ENCODE measurements at regions not wholly inside any gene's neighbourhood (a gene's known extent, or its start where the extent isn't known, plus 50 kb on each side); places are given as distances from the start of the nearest gene placed in this dataset.

GRCh38 chr2:34349527-34349926 is 750.4 kb upstream of the FAM98A start:
- no peaks in the 10 kb centered on the region for H3F3A ChIP-seq (ENCODE audit: low read depth)

GRCh38 chr2:34345030-34345429 is 745.9 kb upstream of the FAM98A start:
- H3K79me2 ChIP-seq (ENCODE audit: insufficient read depth, low read length), result no peaks in the 10 kb centered on the region
- H3K4me3 ChIP-seq (ENCODE audit: low read length, poor library complexity, severe bottlenecking), result no peak overlapping the region
- no peaks in the 10 kb centered on the region for H4K20me1 ChIP-seq (ENCODE audit: insufficient read depth, low read length, poor library complexity, severe bottlenecking)
- H2AFZ ChIP-seq (ENCODE audit: low read length), result no peak overlapping the region
- no peaks in the 10 kb centered on the region for H3F3A ChIP-seq (ENCODE audit: low read depth)
- H3K9me2 ChIP-seq (replicated peaks; ENCODE audit: low read depth, low read length), result no peaks in the 10 kb centered on the region
- no peaks in the 10 kb centered on the region for H3K4me1 ChIP-seq (ENCODE audit: insufficient read depth, low read length, poor library complexity, severe bottlenecking)
- no peaks in the 10 kb centered on the region for H3K36me3 ChIP-seq (ENCODE audit: insufficient read depth, low read length)
- no peak overlapping the region for H3K4me2 ChIP-seq (ENCODE audit: low read depth, low read length, poor library complexity, severe bottlenecking)
- no peak overlapping the region for H3K9ac ChIP-seq (ENCODE audit: low read depth, low read length, poor library complexity, severe bottlenecking)
- TF ChIP-seq CTCF (conservative IDR thresholded peaks at IDR 0.05; ENCODE audit: low read length) (no peak), EZH2phosphoT487 (IDR thresholded peaks at IDR 0.05; ENCODE audit: borderline replicate concordance) (no peak)
- no peaks in the 10 kb centered on the region for H3K9me3 ChIP-seq (ENCODE audit: insufficient read depth, low read depth, low read length)
- no peaks in the 10 kb centered on the region for H3K27me3 ChIP-seq (ENCODE audit: insufficient read depth, low read length, poor library complexity, severe bottlenecking)

More at GRCh38 chr2:34349527-34349926, 750.4 kb upstream of the FAM98A start:
- H3K4me2 ChIP-seq (ENCODE audit: low read depth, low read length, poor library complexity, severe bottlenecking), result no peak overlapping the region
- H3K36me3 ChIP-seq (ENCODE audit: insufficient read depth, low read length), result no peaks in the 10 kb centered on the region
- no peak overlapping the region for H3K9ac ChIP-seq (ENCODE audit: low read depth, low read length, poor library complexity, severe bottlenecking)
- no peaks in the 10 kb centered on the region for H3K27me3 ChIP-seq (ENCODE audit: insufficient read depth, low read length, poor library complexity, severe bottlenecking)
- no peak overlapping the region for H3K4me3 ChIP-seq (ENCODE audit: low read length, poor library complexity, severe bottlenecking)
- no peak for TF ChIP-seq EZH2phosphoT487 (IDR thresholded peaks at IDR 0.05; ENCODE audit: borderline replicate concordance)
- H3K9me3 ChIP-seq (ENCODE audit: insufficient read depth, low read depth, low read length), result no peaks in the 10 kb centered on the region
- no peaks in the 10 kb centered on the region for H3K9me2 ChIP-seq (replicated peaks; ENCODE audit: low read depth, low read length)
- H2AFZ ChIP-seq (ENCODE audit: low read length), result no peak overlapping the region
- no peaks in the 10 kb centered on the region for H3K4me1 ChIP-seq (ENCODE audit: insufficient read depth, low read length, poor library complexity, severe bottlenecking)
- no peaks in the 10 kb centered on the region for H4K20me1 ChIP-seq (ENCODE audit: insufficient read depth, low read length, poor library complexity, severe bottlenecking)
- H3K79me2 ChIP-seq (ENCODE audit: insufficient read depth, low read length), result no peaks in the 10 kb centered on the region

- H3K4me2 ChIP-seq (ENCODE audit: low read depth, low read length, poor library complexity, severe bottlenecking), result no peak overlapping the region
- TF ChIP-seq EZH2phosphoT487 (IDR thresholded peaks at IDR 0.05; ENCODE audit: borderline replicate concordance) (no peak), CTCF (conservative IDR thresholded peaks at IDR 0.05; ENCODE audit: low read length) (no peak)
- H3F3A ChIP-seq (ENCODE audit: low read depth), result no peaks in the 10 kb centered on the region
These were observed 741.2 kb upstream of the FAM98A start for GRCh38 chr2:34340307-34340706.

GRCh38 chr2:34337735-34338134 is 738.6 kb upstream of the FAM98A start:
- Histone ChIP-seq H3K9me2 (replicated peaks; ENCODE audit: low read depth, low read length) (no peaks in the 10 kb centered on the region), H3K4me1 (ENCODE audit: insufficient read depth, low read length, poor library complexity, severe bottlenecking) (no peaks in the 10 kb centered on the region), H3K4me3 (ENCODE audit: low read length, poor library complexity, severe bottlenecking) (no peak overlapping the region), H4K20me1 (ENCODE audit: insufficient read depth, low read length, poor library complexity, severe bottlenecking) (no peaks in the 10 kb centered on the region), H2AFZ (ENCODE audit: low read length) (no peak overlapping the region), H3K27me3 (ENCODE audit: insufficient read depth, low read length, poor library complexity, severe bottlenecking) (no peaks in the 10 kb centered on the region), H3K36me3 (ENCODE audit: insufficient read depth, low read length) (no peaks in the 10 kb centered on the region), H3K9ac (ENCODE audit: low read depth, low read length, poor library complexity, severe bottlenecking) (no peak overlapping the region), H3K79me2 (ENCODE audit: insufficient read depth, low read length) (no peaks in the 10 kb centered on the region), H3K4me2 (ENCODE audit: low read depth, low read length, poor library complexity, severe bottlenecking) (no peak overlapping the region), H3F3A (ENCODE audit: low read depth) (no peaks in the 10 kb centered on the region), H3K9me3 (ENCODE audit: insufficient read depth, low read depth, low read length) (no peaks in the 10 kb centered on the region)
- TF ChIP-seq CTCF (conservative IDR thresholded peaks at IDR 0.05; ENCODE audit: low read length) (no peak), EZH2phosphoT487 (IDR thresholded peaks at IDR 0.05; ENCODE audit: borderline replicate concordance) (no peak)

More at GRCh38 chr2:34340307-34340706, 741.2 kb upstream of the FAM98A start:
- Histone ChIP-seq H3K4me1 (ENCODE audit: insufficient read depth, low read length, poor library complexity, severe bottlenecking) (no peaks in the 10 kb centered on the region), H4K20me1 (ENCODE audit: insufficient read depth, low read length, poor library complexity, severe bottlenecking) (no peaks in the 10 kb centered on the region), H3K4me3 (ENCODE audit: low read length, poor library complexity, severe bottlenecking) (no peak overlapping the region), H3K9me2 (replicated peaks; ENCODE audit: low read depth, low read length) (no peaks in the 10 kb centered on the region), H3K9ac (ENCODE audit: low read depth, low read length, poor library complexity, severe bottlenecking) (no peak overlapping the region), H3K9me3 (ENCODE audit: insufficient read depth, low read depth, low read length) (no peaks in the 10 kb centered on the region), H3K36me3 (ENCODE audit: insufficient read depth, low read length) (no peaks in the 10 kb centered on the region), H3K79me2 (ENCODE audit: insufficient read depth, low read length) (no peaks in the 10 kb centered on the region), H3K27me3 (ENCODE audit: insufficient read depth, low read length, poor library complexity, severe bottlenecking) (no peaks in the 10 kb centered on the region), H2AFZ (ENCODE audit: low read length) (no peak overlapping the region)
